ENCODE measurements at regions not wholly inside any gene's neighbourhood (a gene's known extent, or its start where the extent isn't known, plus 50 kb on each side); places are given as distances from the start of the nearest gene placed in this dataset.
A peak's percentile ranks its signal among the peaks of the same experiment; 100 is the strongest.

- intact Hi-C loops (cut with DNase I, micrococcal nuclease): no loop called here
- ATAC-seq (no peak), DNase-seq (no peak)
Observed at GRCh38 chr13:33891196-33891742, 73.3 kb downstream of the RFC3 start.

- DNase-seq (no peak), ATAC-seq (no peak)
- intact Hi-C loops (cut with DNase I, micrococcal nuclease): no loop called here
Observed at GRCh38 chr13:33893559-33893958, 75.6 kb downstream of the RFC3 start.

- no peak for DNase-seq
- intact Hi-C loops (cut with DNase I, micrococcal nuclease): no loop called here
- no peak for ATAC-seq
Observed at GRCh38 chr13:33904431-33904830, 86.5 kb downstream of the RFC3 start.

GRCh38 chr13:33908116-33908515, 90.2 kb downstream of the RFC3 start:
- no peak for ATAC-seq

GRCh38 chr13:33910255-33910654, 92.3 kb downstream of the RFC3 start:
- DNase-seq (no peak), ATAC-seq (no peak)
- intact Hi-C loops (cut with DNase I, micrococcal nuclease): no loop called here

More at GRCh38 chr13:33908116-33908515, 90.2 kb downstream of the RFC3 start:
- no peak for DNase-seq
- intact Hi-C loops (cut with DNase I, micrococcal nuclease): no loop called here

GRCh38 chr13:33911521-33911920, 93.6 kb downstream of the RFC3 start:
- DNase-seq (no peak), ATAC-seq (no peak)
- intact Hi-C loops (cut with DNase I, micrococcal nuclease): no loop called here

GRCh38 chr13:33913829-33914228, 95.9 kb downstream of the RFC3 start:
- no peak for ATAC-seq

GRCh38 chr13:33917190-33917589, 99.2 kb downstream of the RFC3 start:
- no peak for DNase-seq
- no peak for ATAC-seq
- intact Hi-C loops (cut with DNase I, micrococcal nuclease): no loop called here

More at GRCh38 chr13:33913829-33914228, 95.9 kb downstream of the RFC3 start:
- no peak for DNase-seq
- intact Hi-C loops (cut with DNase I, micrococcal nuclease): no loop called here

GRCh38 chr13:33918199-33918932, 100.4 kb downstream of the RFC3 start:
- no peak for ATAC-seq
- DNase-seq: no peak
- intact Hi-C loops (cut with DNase I, micrococcal nuclease): no loop called here

GRCh38 chr13:33919120-33919519, 101.2 kb downstream of the RFC3 start:
- DNase-seq: no peak
- ATAC-seq: no peak
- intact Hi-C loops (cut with DNase I, micrococcal nuclease): no loop called here

- intact Hi-C loops (cut with DNase I, micrococcal nuclease): no loop called here
- no peak for ATAC-seq
- no peak for DNase-seq
Observed at GRCh38 chr13:33925563-33925962, 107.6 kb downstream of the RFC3 start.

GRCh38 chr13:33927315-33927714, 109.4 kb downstream of the RFC3 start:
- DNase-seq: no peak
- intact Hi-C loops (cut with DNase I, micrococcal nuclease): no loop called here
- no peak for ATAC-seq

- peak; percentile 74 for ATAC-seq
- intact Hi-C loops (cut with DNase I, micrococcal nuclease): loop anchor here in 1 of 2 donors (10.0 kb wide), 1 partner anchor 1223 kb away; no protein-coding TSS in a partner anchor
- no peak for DNase-seq
Observed at GRCh38 chr13:33931397-33932311, 113.7 kb downstream of the RFC3 start.

- no peak for DNase-seq
- intact Hi-C loops (cut with DNase I, micrococcal nuclease): loop anchor here in 1 of 2 donors (10.0 kb wide), 1 partner anchor 1222 kb away; no protein-coding TSS in a partner anchor
- ATAC-seq: no peak
Observed at GRCh38 chr13:33932769-33933406, 114.9 kb downstream of the RFC3 start.

GRCh38 chr13:33933810-33934209, 115.9 kb downstream of the RFC3 start:
- intact Hi-C loops (cut with DNase I, micrococcal nuclease): loop anchor here in 1 of 2 donors (10.0 kb wide), 1 partner anchor 1221 kb away; no protein-coding TSS in a partner anchor
- ATAC-seq (no peak), DNase-seq (no peak)

- intact Hi-C loops (cut with DNase I, micrococcal nuclease): loop anchor here in 1 of 2 donors (10.0 kb wide), 1 partner anchor 1220 kb away; no protein-coding TSS in a partner anchor
- ATAC-seq (no peak), DNase-seq (no peak)
Observed at GRCh38 chr13:33934343-33934742, 116.4 kb downstream of the RFC3 start.

- ATAC-seq (no peak), DNase-seq (no peak)
- intact Hi-C loops (cut with DNase I, micrococcal nuclease): loop anchor here in 1 of 2 donors (10.0 kb wide), 1 partner anchor 1220 kb away; no protein-coding TSS in a partner anchor
Observed at GRCh38 chr13:33934951-33935371, 117.0 kb downstream of the RFC3 start.

GRCh38 chr13:33935969-33936368, 118.0 kb downstream of the RFC3 start:
- intact Hi-C loops (cut with DNase I, micrococcal nuclease): loop anchor here in 1 of 2 donors (10.0 kb wide), 1 partner anchor 1219 kb away; no protein-coding TSS in a partner anchor
- DNase-seq (no peak), ATAC-seq (no peak)

All from left colon (tissue), 2 donors.